Activated naive CD4-positive, alpha-beta T cell treated with anti-CD3 and anti-CD28 coated beads for 36 hours (primary cell): ENCODE measurements at regions not wholly inside any gene's neighbourhood (a gene's known extent, or its start where the extent isn't known, plus 50 kb on each side); places are given as distances from the start of the nearest gene placed in this dataset.
A peak's percentile ranks its signal among the peaks of the same experiment; 100 is the strongest.
"Not testable (repeated sequence)": the region's sequence is repeated elsewhere in the genome, so short reads cannot be mapped to it uniquely, and the experiment has no call there.

ENCODE experiments used
- CTCF ChIA-PET: fragments of 350-600 bp; sonication (Branson Sonifier 250); formaldehyde crosslinking; loops from one replicate; lab custom pipeline; 2021; ENCODE audit warnings: antibody characterized with exemption; lab: Charles Lee
- DNase-seq: peaks from one replicate; pipeline ENCODE4 v3.0.0-alpha.2; 2020
- H3K27ac Mint-ChIP-seq: one replicate; pipeline ENCODE4 v1.8.0; 2021; ENCODE audit warnings: mild to moderate bottlenecking, mixed read lengths
- H3K27me3 Mint-ChIP-seq: one replicate; pipeline ENCODE4 v1.8.0; 2021; ENCODE audit warnings: low read depth, mixed read lengths
- H3K36me3 Mint-ChIP-seq: one replicate; pipeline ENCODE4 v1.8.0; 2021; ENCODE audit warnings: low read depth, mixed read lengths
- H3K4me1 Mint-ChIP-seq: one replicate; pipeline ENCODE4 v1.8.0; 2021; ENCODE audit warnings: low read depth, mixed read lengths
- H3K4me3 Mint-ChIP-seq: one replicate; pipeline ENCODE4 v1.8.0; 2021; ENCODE audit warnings: mild to moderate bottlenecking, moderate library complexity, mixed read lengths
- H3K9me3 Mint-ChIP-seq: one replicate; pipeline ENCODE4 v1.8.0; 2021; ENCODE audit warnings: mixed read lengths
- intact Hi-C: fragments of 100-400 bp; cut with micrococcal nuclease; formaldehyde crosslinking; loops from one replicate; pipeline ENCODE4 v1.15.1; 2023

- peaks cover 4% of the 10 kb centered on the region for H3K27me3 Mint-ChIP-seq
- H3K27ac Mint-ChIP-seq = no peak overlapping the region
- CTCF ChIA-PET = interaction anchor here (0.6 kb wide), 1 partner anchor 399 kb away, joined by 3 read pairs; no protein-coding TSS in a partner anchor
- H3K9me3 Mint-ChIP-seq = peaks cover 21% of the 10 kb centered on the region
- intact Hi-C loops = no loop called here
- no peak overlapping the region for H3K4me3 Mint-ChIP-seq
- DNase-seq = no peak
- H3K36me3 Mint-ChIP-seq = no peaks in the 10 kb centered on the region
- H3K4me1 Mint-ChIP-seq = no peaks in the 10 kb centered on the region
Observed at GRCh38 chr12:124211753-124212152, 83.1 kb upstream of the RFLNA start.

GRCh38 chr12:124213666-124214347 lies 81.1 kb upstream of the RFLNA start:
- CTCF ChIA-PET = no interaction called here
- no peaks in the 10 kb centered on the region for H3K27me3 Mint-ChIP-seq

GRCh38 chr12:124214574-124214973 lies 80.3 kb upstream of the RFLNA start:
- Mint-ChIP-seq H3K9me3 (peaks cover 21% of the 10 kb centered on the region), H3K4me3 (no peak overlapping the region), H3K27ac (no peak overlapping the region), H3K36me3 (no peaks in the 10 kb centered on the region), H3K4me1 (no peaks in the 10 kb centered on the region), H3K27me3 (no peaks in the 10 kb centered on the region)
- no peak for DNase-seq
- CTCF ChIA-PET = no interaction called here
- intact Hi-C loops = no loop called here

More at GRCh38 chr12:124213666-124214347, 81.1 kb upstream of the RFLNA start:
- Mint-ChIP-seq H3K36me3 (no peaks in the 10 kb centered on the region), H3K27ac (no peak overlapping the region), H3K4me3 (no peak overlapping the region), H3K9me3 (peaks cover 21% of the 10 kb centered on the region), H3K4me1 (no peaks in the 10 kb centered on the region)
- intact Hi-C loops = no loop called here
- DNase-seq = no peak

- peaks cover 14% of the 10 kb centered on the region for H3K9me3 Mint-ChIP-seq
- no peak overlapping the region for H3K4me3 Mint-ChIP-seq
- H3K27me3 Mint-ChIP-seq = peaks cover 2% of the 10 kb centered on the region
- H3K4me1 Mint-ChIP-seq = no peaks in the 10 kb centered on the region
- no peak for DNase-seq
- intact Hi-C loops = no loop called here
- H3K36me3 Mint-ChIP-seq = no peaks in the 10 kb centered on the region
- CTCF ChIA-PET = no interaction called here
- H3K27ac Mint-ChIP-seq = no peak overlapping the region
Observed at GRCh38 chr12:124216966-124217365, 77.9 kb upstream of the RFLNA start.

- intact Hi-C loops = no loop called here
- DNase-seq = no peak
- no peaks in the 10 kb centered on the region for H3K36me3 Mint-ChIP-seq
- CTCF ChIA-PET = no interaction called here
- H3K27me3 Mint-ChIP-seq = peaks cover 3% of the 10 kb centered on the region
- peaks cover 14% of the 10 kb centered on the region for H3K9me3 Mint-ChIP-seq
- H3K27ac Mint-ChIP-seq = no peak overlapping the region
- peaks cover under 1% of the 10 kb centered on the region for H3K4me1 Mint-ChIP-seq
- H3K4me3 Mint-ChIP-seq = no peak overlapping the region
Observed at GRCh38 chr12:124217508-124218242, 77.2 kb upstream of the RFLNA start.

- peaks cover 14% of the 10 kb centered on the region for H3K9me3 Mint-ChIP-seq
- no peak overlapping the region for H3K4me3 Mint-ChIP-seq
- H3K36me3 Mint-ChIP-seq = no peaks in the 10 kb centered on the region
- peaks cover 3% of the 10 kb centered on the region for H3K27me3 Mint-ChIP-seq
- peaks cover 2% of the 10 kb centered on the region for H3K4me1 Mint-ChIP-seq
- intact Hi-C loops = no loop called here
- CTCF ChIA-PET = no interaction called here
- H3K27ac Mint-ChIP-seq = no peak overlapping the region
- DNase-seq = no peak
Observed at GRCh38 chr12:124218243-124218560, 76.7 kb upstream of the RFLNA start.

- intact Hi-C loops, H3K36me3 Mint-ChIP-seq, H3K4me3 Mint-ChIP-seq, H3K27me3 Mint-ChIP-seq, CTCF ChIA-PET, DNase-seq, H3K4me1 Mint-ChIP-seq, H3K27ac Mint-ChIP-seq: not testable (repeated sequence)
- H3K9me3 Mint-ChIP-seq = peaks cover 14% of the 10 kb centered on the region
Observed at GRCh38 chr12:124218650-124219049, 76.2 kb upstream of the RFLNA start.

GRCh38 chr12:124222368-124223245 lies 72.3 kb upstream of the RFLNA start:
- DNase-seq = no peak

GRCh38 chr12:124223733-124224138 lies 71.2 kb upstream of the RFLNA start:
- Mint-ChIP-seq H3K4me1 (peaks cover 11% of the 10 kb centered on the region), H3K27me3 (peaks cover 19% of the 10 kb centered on the region)
- DNase-seq = peak; percentile 54
- H3K36me3 Mint-ChIP-seq, intact Hi-C loops, H3K4me3 Mint-ChIP-seq, H3K27ac Mint-ChIP-seq, CTCF ChIA-PET, H3K9me3 Mint-ChIP-seq: not testable (repeated sequence)

More at GRCh38 chr12:124222368-124223245, 72.3 kb upstream of the RFLNA start:
- H3K36me3 Mint-ChIP-seq = no peaks in the 10 kb centered on the region
- H3K4me3 Mint-ChIP-seq = no peak overlapping the region
- H3K27ac Mint-ChIP-seq = no peak overlapping the region
- peaks cover 11% of the 10 kb centered on the region for H3K4me1 Mint-ChIP-seq
- CTCF ChIA-PET = no interaction called here
- intact Hi-C loops = no loop called here
- H3K9me3 Mint-ChIP-seq = peaks cover 2% of the 10 kb centered on the region
- H3K27me3 Mint-ChIP-seq = peaks cover 16% of the 10 kb centered on the region

- H3K27ac Mint-ChIP-seq = no peak overlapping the region
- CTCF ChIA-PET = no interaction called here
- peaks cover 11% of the 10 kb centered on the region for H3K4me1 Mint-ChIP-seq
- peaks cover 2% of the 10 kb centered on the region for H3K9me3 Mint-ChIP-seq
- H3K27me3 Mint-ChIP-seq = peaks cover 19% of the 10 kb centered on the region
- no peak for DNase-seq
- H3K36me3 Mint-ChIP-seq = no peaks in the 10 kb centered on the region
- intact Hi-C loops = no loop called here
- H3K4me3 Mint-ChIP-seq = no peak overlapping the region
Observed at GRCh38 chr12:124224535-124225110, 70.3 kb upstream of the RFLNA start.

GRCh38 chr12:124225730-124226129 lies 69.2 kb upstream of the RFLNA start:
- intact Hi-C loops = no loop called here
- Mint-ChIP-seq H3K9me3 (peaks cover 4% of the 10 kb centered on the region), H3K27me3 (peaks cover 19% of the 10 kb centered on the region), H3K4me3 (no peak overlapping the region), H3K36me3 (no peaks in the 10 kb centered on the region), H3K27ac (no peak overlapping the region), H3K4me1 (peaks cover 11% of the 10 kb centered on the region)
- no peak for DNase-seq
- CTCF ChIA-PET = interaction anchor here (1.0 kb wide), 1 partner anchor 38 kb away, joined by 3 read pairs; no protein-coding TSS in a partner anchor
